ENCODE measurements at regions not wholly inside any gene's neighbourhood (a gene's known extent, or its start where the extent isn't known, plus 50 kb on each side); places are given as distances from the start of the nearest gene placed in this dataset.

- no peak overlapping the region for H3K27ac ChIP-seq (ENCODE audit: low read depth in 2 of 2, low read length in 2 of 2)
- no peak for TF ChIP-seq CTCF (IDR thresholded peaks at IDR 0.05; ENCODE audit: borderline replicate concordance, extremely low read depth, insufficient read depth)
- H3K27me3 ChIP-seq (ENCODE audit: control insufficient read depth, insufficient read depth, low read length) = no peaks in the 10 kb centered on the region
- no peaks in the 10 kb centered on the region for H3K9me3 ChIP-seq (ENCODE audit: control insufficient read depth in 2 of 3, insufficient read depth in 1 of 3, low read length in 3 of 3)
- H3K9ac ChIP-seq (ENCODE audit: low read length in 3 of 3) = no peak overlapping the region
- FAIRE-seq = no peak
- H3K4me3 ChIP-seq (ENCODE audit: low read length in 3 of 3) = no peak overlapping the region
- peaks cover 3 to 26% (median 9%) of the 10 kb centered on the region in 3 donors for H3K36me3 ChIP-seq (ENCODE audit: control insufficient read depth in 2 of 3, insufficient read depth in 3 of 3, low read length in 3 of 3)
- no peak for DNase-seq
- peaks cover 0 to 2% (median 0%) of the 10 kb centered on the region in 3 donors for H3K4me1 ChIP-seq (ENCODE audit: control insufficient read depth in 2 of 3, insufficient read depth in 2 of 3, low read depth in 1 of 3, low read length in 3 of 3)
- intact Hi-C loops (cut with DNase I) = no loop called here
These were observed 194.5 kb upstream of the RGS6 start for GRCh38 chr14:71737760-71738159.

- Histone ChIP-seq H3K4me1 (ENCODE audit: control insufficient read depth in 2 of 3, insufficient read depth in 2 of 3, low read depth in 1 of 3, low read length in 3 of 3) (peaks cover 0 to 2% (median 0%) of the 10 kb centered on the region in 3 donors), H3K9me3 (ENCODE audit: control insufficient read depth in 2 of 3, insufficient read depth in 1 of 3, low read length in 3 of 3) (no peaks in the 10 kb centered on the region), H3K27me3 (ENCODE audit: control insufficient read depth, insufficient read depth, low read length) (no peaks in the 10 kb centered on the region), H3K27ac (ENCODE audit: low read depth in 2 of 2, low read length in 2 of 2) (no peak overlapping the region), H3K36me3 (ENCODE audit: control insufficient read depth in 2 of 3, insufficient read depth in 3 of 3, low read length in 3 of 3) (peaks cover 3 to 16% (median 9%) of the 10 kb centered on the region in 3 donors), H3K4me3 (ENCODE audit: low read length in 3 of 3) (no peak overlapping the region), H3K9ac (ENCODE audit: low read length in 3 of 3) (no peak overlapping the region)
- FAIRE-seq (no peak), DNase-seq (peak in 4 of 5 donors; percentile 50 to 74 (median 68))
- TF ChIP-seq CTCF (IDR thresholded peaks at IDR 0.05; ENCODE audit: borderline replicate concordance, extremely low read depth, insufficient read depth) = no peak
- intact Hi-C loops (cut with DNase I) = no loop called here
These were observed 192.8 kb upstream of the RGS6 start for GRCh38 chr14:71739273-71739990.

GRCh38 chr14:71741241-71741640, 191.0 kb upstream of the RGS6 start:
- Histone ChIP-seq H3K36me3 (ENCODE audit: control insufficient read depth in 2 of 3, insufficient read depth in 3 of 3, low read length in 3 of 3) (peaks cover 0 to 9% (median 2%) of the 10 kb centered on the region in 3 donors), H3K4me1 (ENCODE audit: control insufficient read depth in 2 of 3, insufficient read depth in 2 of 3, low read depth in 1 of 3, low read length in 3 of 3) (peaks cover 0 to 2% (median 0%) of the 10 kb centered on the region in 3 donors), H3K4me3 (ENCODE audit: low read length in 3 of 3) (no peak overlapping the region), H3K27me3 (ENCODE audit: control insufficient read depth, insufficient read depth, low read length) (no peaks in the 10 kb centered on the region), H3K27ac (ENCODE audit: low read depth in 2 of 2, low read length in 2 of 2) (no peak overlapping the region), H3K9me3 (ENCODE audit: control insufficient read depth in 2 of 3, insufficient read depth in 1 of 3, low read length in 3 of 3) (no peaks in the 10 kb centered on the region), H3K9ac (ENCODE audit: low read length in 3 of 3) (no peak overlapping the region)
- DNase-seq (no peak), FAIRE-seq (no peak)
- TF ChIP-seq CTCF (IDR thresholded peaks at IDR 0.05; ENCODE audit: borderline replicate concordance, extremely low read depth, insufficient read depth) = no peak
- intact Hi-C loops (cut with DNase I) = no loop called here

Data from kidney (tissue), 13 donors.